AG04450 (cell line): ENCODE measurements at regions not wholly inside any gene's neighbourhood (a gene's known extent, or its start where the extent isn't known, plus 50 kb on each side); places are given as distances from the start of the nearest gene placed in this dataset.

Source experiments
- CTCF ChIA-PET: fragments of 300-600, 350-600 bp; formaldehyde crosslinking; extraction: SDS; loops from one replicate; lab custom pipeline; 2022; ENCODE audit warnings: antibody characterized with exemption, inconsistent platforms; lab: Charles Lee
- POLR2A ChIA-PET: fragments of 350-600 bp; formaldehyde crosslinking; extraction: SDS; loops from one replicate; lab custom pipeline; 2021; ENCODE audit warnings: antibody characterized with exemption, inconsistent platforms; lab: Yijun Ruan, JAX
- DNase-seq: peaks from one replicate; pipeline ENCODE4 v3.0.0-alpha.2; 2011; ENCODE audit warnings: low read depth, low spot score
- H3K27ac ChIP-seq: one replicate; pipeline ENCODE4 v1.5.1; 2012; ENCODE audit warnings: low read depth, low read length, control low read depth
- H3K27me3 ChIP-seq: one replicate; pipeline ENCODE4 v1.6.0; 2012; ENCODE audit warnings: low read length; ENCODE audit not compliant: control insufficient read depth, insufficient read depth
- H3K4me3 ChIP-seq: 2 replicates; pipeline ENCODE4 v1.5.1; 2011; ENCODE audit warnings: mild to moderate bottlenecking, low read depth, low read length, control low read depth
- H3K9me3 ChIP-seq: 2 replicates; pipeline ENCODE4 v1.5.1; 2012; ENCODE audit warnings: low read length; ENCODE audit not compliant: control insufficient read depth, insufficient read depth
- CTCF ChIP-seq: IDR thresholded peaks from 2 replicates; pipeline ENCODE4 v1.5.1; 2011; ENCODE audit warnings: low read depth, low read length, control low read depth, inconsistent platforms

GRCh38 chr3:154022606-154023005 is 98.6 kb upstream of the ARHGEF26 start:
- TF ChIP-seq CTCF: no peak
- no peak for DNase-seq
- no peaks in the 10 kb centered on the region for H3K27me3 ChIP-seq
- no peak overlapping the region for H3K4me3 ChIP-seq
- ChIA-PET POLR2A (no interaction called here), CTCF (no interaction called here)
- H3K27ac ChIP-seq: no peak overlapping the region
- H3K9me3 ChIP-seq: no peaks in the 10 kb centered on the region

- Histone ChIP-seq H3K4me3 (no peak overlapping the region), H3K27me3 (no peaks in the 10 kb centered on the region), H3K9me3 (no peaks in the 10 kb centered on the region), H3K27ac (no peak overlapping the region)
- no peak for TF ChIP-seq CTCF
- POLR2A ChIA-PET: no interaction called here
- DNase-seq: no peak
- CTCF ChIA-PET: no interaction called here
Observed at GRCh38 chr3:154023148-154023547, 98.0 kb upstream of the ARHGEF26 start.

- POLR2A ChIA-PET: no interaction called here
- H3K4me3 ChIP-seq: no peak overlapping the region
- no peaks in the 10 kb centered on the region for H3K9me3 ChIP-seq
- DNase-seq: no peak
- no peaks in the 10 kb centered on the region for H3K27me3 ChIP-seq
- no peak overlapping the region for H3K27ac ChIP-seq
- CTCF ChIA-PET: no interaction called here
- no peak for TF ChIP-seq CTCF
Observed at GRCh38 chr3:154025007-154025406, 96.2 kb upstream of the ARHGEF26 start.

GRCh38 chr3:154029926-154030325 is 91.3 kb upstream of the ARHGEF26 start:
- Histone ChIP-seq H3K27ac (no peak overlapping the region), H3K9me3 (no peaks in the 10 kb centered on the region), H3K4me3 (no peak overlapping the region), H3K27me3 (no peaks in the 10 kb centered on the region)
- no peak for TF ChIP-seq CTCF
- ChIA-PET CTCF (interaction anchor here (1.3 kb wide), 1 partner anchor 223 kb away, joined by 4 read pairs; no protein-coding TSS in a partner anchor), POLR2A (no interaction called here)
- no peak for DNase-seq

GRCh38 chr3:154034797-154035330 is 86.3 kb upstream of the ARHGEF26 start:
- H3K27me3 ChIP-seq: no peaks in the 10 kb centered on the region
- ChIA-PET CTCF (interaction anchor here (1.6 kb wide), 1 partner anchor 218 kb away, joined by 4 read pairs; no protein-coding TSS in a partner anchor), POLR2A (no interaction called here)
- TF ChIP-seq CTCF: no peak
- DNase-seq: no peak
- H3K27ac ChIP-seq: no peak overlapping the region
- H3K9me3 ChIP-seq: no peaks in the 10 kb centered on the region
- H3K4me3 ChIP-seq: no peak overlapping the region
